SJCRH30 (cell line): ENCODE measurements at regions not wholly inside any gene's neighbourhood (a gene's known extent, or its start where the extent isn't known, plus 50 kb on each side); places are given as distances from the start of the nearest gene placed in this dataset.

Experiments
- DNase-seq, 2 experiments: peaks; one replicate each; pipeline ENCODE4 v3.0.0-alpha.2; 2015 to 2020
- H3K27ac ChIP-seq: fragments of 250-450 bp; sonication (Bioruptor Pico); 2 replicates; pipeline ENCODE4 v1.5.1; 2020; ENCODE audit warnings: mild to moderate bottlenecking, moderate library complexity
- H3K27me3 ChIP-seq: fragments of 250-450 bp; sonication (Bioruptor Pico); 2 replicates; pipeline ENCODE4 v1.5.1; 2020; ENCODE audit warnings: mild to moderate bottlenecking, moderate library complexity
- H3K36me3 ChIP-seq: fragments of 250-450 bp; sonication (Bioruptor Pico); 2 replicates; pipeline ENCODE4 v1.5.1; 2020; ENCODE audit warnings: mild to moderate bottlenecking, moderate library complexity
- H3K4me1 ChIP-seq: fragments of 250-450 bp; sonication (Bioruptor Pico); 2 replicates; pipeline ENCODE4 v1.5.1; 2020; ENCODE audit warnings: mild to moderate bottlenecking, moderate library complexity
- H3K4me3 ChIP-seq: fragments of 250-450 bp; sonication (Bioruptor Pico); 2 replicates; pipeline ENCODE4 v1.5.1; 2020; ENCODE audit warnings: mild to moderate bottlenecking, moderate library complexity
- H3K9me3 ChIP-seq: fragments of 250-450 bp; sonication (Bioruptor Pico); replicated peaks from 2 replicates; pipeline ENCODE4 v1.5.1; 2020; ENCODE audit warnings: mild to moderate bottlenecking, moderate library complexity

- no peak for DNase-seq
- Histone ChIP-seq H3K27ac (no peak overlapping the region), H3K27me3 (no peaks in the 10 kb centered on the region), H3K4me1 (peaks cover 25% of the 10 kb centered on the region), H3K9me3 (0 out of 2 replicates have a peak, but pooled peaks cover 3% of the 10 kb centered on the region), H3K4me3 (no peak overlapping the region), H3K36me3 (no peaks in the 10 kb centered on the region)
These were observed 152.7 kb downstream of the MN1 start for GRCh38 chr22:27648853-27649252.

GRCh38 chr22:27650572-27650971 lies 151.0 kb downstream of the MN1 start:
- no peak overlapping the region for H3K4me3 ChIP-seq
- peaks cover 37% of the 10 kb centered on the region for H3K4me1 ChIP-seq
- peak overlapping the region; percentile 53 for H3K27ac ChIP-seq
- 0 out of 2 replicates have a peak, but pooled peaks cover 3% of the 10 kb centered on the region for H3K9me3 ChIP-seq
- no peaks in the 10 kb centered on the region for H3K36me3 ChIP-seq
- peak; percentile 89 to 92 for DNase-seq
- no peaks in the 10 kb centered on the region for H3K27me3 ChIP-seq

GRCh38 chr22:27650985-27651384 lies 150.6 kb downstream of the MN1 start:
- H3K36me3 ChIP-seq = no peaks in the 10 kb centered on the region
- no peak for DNase-seq
- H3K4me1 ChIP-seq = peaks cover 37% of the 10 kb centered on the region
- H3K9me3 ChIP-seq = 0 out of 2 replicates have a peak, but pooled peaks cover 3% of the 10 kb centered on the region
- H3K27me3 ChIP-seq = no peaks in the 10 kb centered on the region
- H3K4me3 ChIP-seq = no peak overlapping the region
- H3K27ac ChIP-seq = peak overlapping the region; percentile 53

- Histone ChIP-seq H3K27ac (no peak overlapping the region; the same call in 1 of the 2 replicates), H3K27me3 (no peaks in the 10 kb centered on the region)
- DNase-seq = peak in 1 of 2 experiments; percentile 35
These were observed 150.1 kb downstream of the MN1 start for GRCh38 chr22:27651486-27651885.

GRCh38 chr22:27654546-27655445 lies 146.8 kb downstream of the MN1 start:
- Histone ChIP-seq H3K9me3 (peaks cover 3% of the 10 kb centered on the region; the same call in 1 of the 2 replicates), H3K4me3 (peak overlapping the region; percentile 23), H3K27ac (peak overlapping the region; percentile 24; the same call in 1 of the 2 replicates), H3K27me3 (no peaks in the 10 kb centered on the region), H3K36me3 (no peaks in the 10 kb centered on the region), H3K4me1 (peaks cover 30% of the 10 kb centered on the region)
- DNase-seq = peak; percentile 74 to 78

More at GRCh38 chr22:27651486-27651885, 150.1 kb downstream of the MN1 start:
- no peaks in the 10 kb centered on the region for H3K36me3 ChIP-seq
- peaks cover 3% of the 10 kb centered on the region; the same call in 1 of the 2 replicates for H3K9me3 ChIP-seq
- no peak overlapping the region for H3K4me3 ChIP-seq
- peaks cover 37% of the 10 kb centered on the region for H3K4me1 ChIP-seq

GRCh38 chr22:27655582-27656185 lies 145.9 kb downstream of the MN1 start:
- Histone ChIP-seq H3K27me3 (no peaks in the 10 kb centered on the region), H3K9me3 (peaks cover 3% of the 10 kb centered on the region; the same call in 1 of the 2 replicates), H3K4me3 (no peak overlapping the region), H3K4me1 (peaks cover 22% of the 10 kb centered on the region), H3K36me3 (no peaks in the 10 kb centered on the region), H3K27ac (peak overlapping the region; percentile 24; the same call in 1 of the 2 replicates)
- DNase-seq = no peak

- Histone ChIP-seq H3K27me3 (no peaks in the 10 kb centered on the region), H3K36me3 (no peaks in the 10 kb centered on the region), H3K4me3 (no peak overlapping the region), H3K27ac (no peak overlapping the region), H3K9me3 (peaks cover 3% of the 10 kb centered on the region; the same call in 1 of the 2 replicates), H3K4me1 (peaks cover 12% of the 10 kb centered on the region)
- no peak for DNase-seq
These were observed 144.6 kb downstream of the MN1 start for GRCh38 chr22:27656970-27657369.

GRCh38 chr22:27660306-27660705 lies 141.2 kb downstream of the MN1 start:
- DNase-seq = no peak
- H3K27ac ChIP-seq = no peak overlapping the region
- no peak overlapping the region for H3K4me3 ChIP-seq
- H3K4me1 ChIP-seq = peaks cover 11% of the 10 kb centered on the region
- no peaks in the 10 kb centered on the region for H3K27me3 ChIP-seq
- H3K36me3 ChIP-seq = no peaks in the 10 kb centered on the region
- no peaks in the 10 kb centered on the region; the same call in none of the 2 replicates for H3K9me3 ChIP-seq

GRCh38 chr22:27662359-27663301 lies 138.9 kb downstream of the MN1 start:
- peaks cover 9% of the 10 kb centered on the region; the same call in 1 of the 2 replicates for H3K4me1 ChIP-seq
- no peak for DNase-seq
- no peaks in the 10 kb centered on the region; the same call in 1 of the 2 replicates for H3K9me3 ChIP-seq
- H3K27ac ChIP-seq = no peak overlapping the region
- H3K4me3 ChIP-seq = no peak overlapping the region
- no peaks in the 10 kb centered on the region for H3K27me3 ChIP-seq
- H3K36me3 ChIP-seq = no peaks in the 10 kb centered on the region

GRCh38 chr22:27663812-27664211 lies 137.7 kb downstream of the MN1 start:
- Histone ChIP-seq H3K4me3 (no peak overlapping the region), H3K9me3 (no peaks in the 10 kb centered on the region; the same call in 1 of the 2 replicates), H3K27me3 (no peaks in the 10 kb centered on the region), H3K27ac (no peak overlapping the region), H3K36me3 (no peaks in the 10 kb centered on the region), H3K4me1 (peaks cover 12% of the 10 kb centered on the region)
- no peak for DNase-seq

- Histone ChIP-seq H3K27me3 (no peaks in the 10 kb centered on the region), H3K4me1 (peaks cover 33% of the 10 kb centered on the region), H3K27ac (no peak overlapping the region), H3K4me3 (no peak overlapping the region), H3K36me3 (no peaks in the 10 kb centered on the region), H3K9me3 (no peaks in the 10 kb centered on the region; the same call in 1 of the 2 replicates)
- DNase-seq = no peak
These were observed 135.1 kb downstream of the MN1 start for GRCh38 chr22:27666272-27666997.

GRCh38 chr22:27667121-27667843 lies 134.3 kb downstream of the MN1 start:
- Histone ChIP-seq H3K27ac (no peak overlapping the region), H3K9me3 (no peaks in the 10 kb centered on the region; the same call in 1 of the 2 replicates), H3K4me3 (no peak overlapping the region), H3K36me3 (no peaks in the 10 kb centered on the region), H3K27me3 (no peaks in the 10 kb centered on the region), H3K4me1 (peaks cover 35% of the 10 kb centered on the region)
- no peak for DNase-seq
